ENCODE measurements at regions not wholly inside any gene's neighbourhood (a gene's known extent, or its start where the extent isn't known, plus 50 kb on each side); places are given as distances from the start of the nearest gene placed in this dataset.
"Not testable (repeated sequence)": the region's sequence is repeated elsewhere in the genome, so short reads cannot be mapped to it uniquely, and the experiment has no call there.

- TF ChIP-seq CTCF (IDR thresholded peaks at IDR 0.05; ENCODE audit: extremely low read depth, insufficient read depth, missing control alignments) = no peak
- in situ Hi-C loops (cut with MboI; ENCODE audit: low pct_unique_long_range_greater_than_20kb, low sequenced_read_pairs, unreplicated experiment) = no loop called here
- no peak for DNase-seq (ENCODE audit: low spot score)
These were observed 136.2 kb downstream of the RGPD3 start for GRCh38 chr2:106332054-106332453.

DNA sequence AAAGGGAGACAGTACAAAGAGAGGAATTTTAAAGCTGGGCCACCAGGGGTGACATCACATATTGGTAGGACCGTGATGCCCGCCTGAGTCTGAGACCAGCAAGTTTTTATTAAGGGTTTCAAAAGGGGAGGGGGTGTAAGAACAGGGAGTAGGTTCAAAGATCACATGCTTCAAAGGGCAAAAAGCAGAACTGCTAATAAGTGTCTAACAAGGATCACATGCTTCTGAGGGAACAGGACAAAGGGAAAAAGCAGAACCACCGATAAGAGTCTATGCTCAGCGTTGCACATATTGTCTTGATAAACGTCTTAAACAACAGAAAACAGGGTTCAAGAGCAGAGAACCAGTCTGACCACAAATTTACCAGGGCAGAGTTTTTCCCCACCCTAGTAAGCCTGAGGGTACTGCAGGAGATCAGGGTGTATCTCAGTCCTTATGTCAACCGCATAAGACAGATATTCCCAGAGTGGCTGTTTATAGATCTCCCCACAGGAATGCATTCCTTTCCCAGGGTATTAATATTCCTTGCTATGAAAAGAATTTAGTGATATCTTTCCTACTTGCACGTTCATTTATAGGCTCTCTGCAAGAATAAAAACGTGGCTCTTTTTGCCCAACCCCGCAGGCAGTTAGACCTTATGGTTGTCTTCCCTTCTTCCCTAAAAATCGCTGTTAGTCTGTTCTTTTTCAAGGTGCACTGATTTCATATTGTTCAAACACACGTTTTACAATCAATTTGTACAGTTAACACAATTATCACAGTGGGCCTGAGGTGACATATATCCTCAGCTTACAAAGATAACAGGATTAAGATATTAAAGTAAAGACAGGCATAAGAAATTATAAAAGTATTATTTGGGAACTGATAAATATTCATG, 136.5 kb upstream of the UXS1 start:
- DNase-seq (ENCODE audit: low spot score); in situ Hi-C loops (cut with MboI; ENCODE audit: low pct_unique_long_range_greater_than_20kb, low sequenced_read_pairs, unreplicated experiment): not testable (repeated sequence)

DNA sequence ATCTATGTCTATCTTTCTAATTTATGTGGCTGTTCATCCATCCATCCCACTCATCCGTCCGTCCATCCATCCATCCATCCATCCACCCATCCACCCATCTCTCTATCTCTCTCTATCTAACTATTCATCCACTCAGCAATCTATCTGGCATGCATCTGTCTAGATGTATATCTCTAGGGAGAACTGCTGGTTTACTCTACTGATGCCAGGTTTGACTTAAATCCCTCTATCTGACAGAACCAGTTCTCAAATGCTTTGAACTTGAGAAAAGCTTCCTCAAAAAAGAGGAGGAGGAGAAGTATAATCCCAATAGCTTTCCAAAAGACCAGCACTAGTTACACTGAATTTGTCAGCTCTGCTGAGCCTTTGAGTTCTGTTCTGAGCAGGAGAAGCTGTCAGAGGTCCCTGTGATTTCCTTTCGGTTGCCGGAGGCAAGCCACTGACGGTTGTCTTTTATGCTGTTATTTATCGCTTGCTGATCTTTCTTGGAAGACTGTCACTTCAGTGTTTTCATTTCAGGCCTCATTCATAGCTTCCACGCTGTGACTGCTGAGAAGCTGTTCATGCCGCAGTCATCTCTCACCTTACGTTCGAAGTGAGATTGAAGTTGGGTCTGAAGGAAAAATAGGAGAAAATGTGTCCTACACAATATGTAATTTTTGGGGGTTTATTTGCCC, 129.4 kb upstream of the UXS1 start:
- no peak for TF ChIP-seq CTCF (IDR thresholded peaks at IDR 0.05; ENCODE audit: extremely low read depth, insufficient read depth, missing control alignments)
- in situ Hi-C loops (cut with MboI; ENCODE audit: low pct_unique_long_range_greater_than_20kb, low sequenced_read_pairs, unreplicated experiment) = no loop called here
- DNase-seq (ENCODE audit: low spot score) = no peak

DNA sequence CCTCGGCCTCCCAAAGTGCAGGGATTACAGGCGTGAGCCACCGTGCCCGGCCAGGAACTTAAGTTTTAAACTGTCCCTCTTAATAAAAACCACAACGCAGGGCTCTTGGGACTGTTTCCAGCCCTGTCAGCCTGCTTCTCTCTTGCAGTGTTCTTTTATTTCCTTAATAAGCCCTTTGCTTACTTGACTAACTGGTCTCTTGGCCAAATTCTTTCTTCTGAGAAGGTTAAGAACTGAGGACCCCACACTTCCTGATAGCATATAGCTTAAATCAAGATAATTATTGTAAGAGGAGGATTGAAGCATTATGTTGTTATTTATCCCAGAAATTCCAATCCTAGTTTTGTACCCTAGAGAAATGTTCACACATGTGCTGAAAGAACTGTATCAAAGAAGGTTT, 128.2 kb upstream of the UXS1 start:
- no peak for DNase-seq (ENCODE audit: low spot score)
- TF ChIP-seq CTCF (IDR thresholded peaks at IDR 0.05; ENCODE audit: extremely low read depth, insufficient read depth, missing control alignments) = no peak
- in situ Hi-C loops (cut with MboI; ENCODE audit: low pct_unique_long_range_greater_than_20kb, low sequenced_read_pairs, unreplicated experiment) = no loop called here

GRCh38 chr2:106320439-106320838, 126.3 kb upstream of the UXS1 start:
- DNase-seq (ENCODE audit: low spot score); in situ Hi-C loops (cut with MboI; ENCODE audit: low pct_unique_long_range_greater_than_20kb, low sequenced_read_pairs, unreplicated experiment): not testable (repeated sequence)

- in situ Hi-C loops (cut with MboI; ENCODE audit: low pct_unique_long_range_greater_than_20kb, low sequenced_read_pairs, unreplicated experiment) = no loop called here
- TF ChIP-seq CTCF (IDR thresholded peaks at IDR 0.05; ENCODE audit: extremely low read depth, insufficient read depth, missing control alignments) = no peak
- no peak for DNase-seq (ENCODE audit: low spot score)
These were observed 122.8 kb upstream of the UXS1 start for GRCh38 chr2:106316915-106317314.

GRCh38 chr2:106314444-106314843, 120.3 kb upstream of the UXS1 start:
- DNase-seq (ENCODE audit: low spot score) = no peak
- TF ChIP-seq CTCF (IDR thresholded peaks at IDR 0.05; ENCODE audit: extremely low read depth, insufficient read depth, missing control alignments) = no peak
- in situ Hi-C loops (cut with MboI; ENCODE audit: low pct_unique_long_range_greater_than_20kb, low sequenced_read_pairs, unreplicated experiment) = no loop called here
